ENCODE measurements at regions not wholly inside any gene's neighbourhood (a gene's known extent, or its start where the extent isn't known, plus 50 kb on each side); places are given as distances from the start of the nearest gene placed in this dataset.
"Not testable (repeated sequence)": the region's sequence is repeated elsewhere in the genome, so short reads cannot be mapped to it uniquely, and the experiment has no call there.

DNA sequence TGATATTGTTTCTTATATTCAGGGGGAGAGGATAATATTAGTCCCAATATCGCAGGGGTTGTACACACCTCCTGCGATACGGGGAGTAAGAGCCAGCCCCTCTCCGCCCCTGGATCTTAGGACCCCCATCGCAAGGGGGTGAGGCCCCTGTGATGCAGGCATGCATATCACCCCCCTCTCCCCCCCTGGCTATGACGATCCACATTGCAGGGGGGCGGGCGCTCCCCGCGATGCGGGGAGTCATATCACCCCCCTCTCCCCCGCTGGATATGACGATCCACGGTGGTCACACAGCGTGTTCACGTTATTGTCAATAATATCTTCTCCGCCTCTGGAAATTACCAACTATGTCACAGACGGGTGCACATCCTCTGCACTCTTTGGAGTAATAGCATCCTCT, 420.7 kb downstream of the DIRAS2 start:
- DNase-seq (ENCODE audit: low read depth in 4 of 4, low spot score in 2 of 4) = not testable (repeated sequence)

GRCh38 chr9:90226839-90227338, 415.7 kb downstream of the DIRAS2 start:
- DNase-seq (ENCODE audit: low read depth in 4 of 4, low spot score in 2 of 4) = peak; percentile 13 to 36 (median 14)

- not testable (repeated sequence) for DNase-seq (ENCODE audit: low read depth in 4 of 4, low spot score in 2 of 4)
Measured at GRCh38 chr9:90233081-90233480, 409.5 kb downstream of the DIRAS2 start.

GRCh38 chr9:90240541-90240940, 402.1 kb downstream of the DIRAS2 start:
- no peak for DNase-seq (ENCODE audit: low read depth in 4 of 4, low spot score in 2 of 4)

DNA sequence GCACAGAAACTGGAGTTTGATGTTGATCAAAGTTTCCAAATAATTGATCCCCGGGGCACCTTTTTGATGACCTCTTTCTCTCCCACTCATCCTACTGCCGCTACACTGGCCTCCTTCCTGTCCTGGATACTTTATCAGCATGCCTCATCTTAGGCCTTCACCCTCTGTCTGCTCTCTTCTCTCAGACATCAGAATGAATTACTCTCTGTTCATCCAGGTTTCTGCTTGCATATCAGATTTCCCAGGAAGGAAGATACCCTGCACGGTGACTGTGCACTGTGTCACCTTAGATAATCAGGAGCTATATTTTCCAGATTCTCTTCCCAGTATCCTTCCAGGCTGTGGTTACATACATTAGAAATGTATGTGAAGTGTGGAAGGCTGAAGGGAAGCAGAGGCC, 397.0 kb downstream of the DIRAS2 start:
- DNase-seq (ENCODE audit: low read depth in 4 of 4, low spot score in 2 of 4) = no peak

DNA sequence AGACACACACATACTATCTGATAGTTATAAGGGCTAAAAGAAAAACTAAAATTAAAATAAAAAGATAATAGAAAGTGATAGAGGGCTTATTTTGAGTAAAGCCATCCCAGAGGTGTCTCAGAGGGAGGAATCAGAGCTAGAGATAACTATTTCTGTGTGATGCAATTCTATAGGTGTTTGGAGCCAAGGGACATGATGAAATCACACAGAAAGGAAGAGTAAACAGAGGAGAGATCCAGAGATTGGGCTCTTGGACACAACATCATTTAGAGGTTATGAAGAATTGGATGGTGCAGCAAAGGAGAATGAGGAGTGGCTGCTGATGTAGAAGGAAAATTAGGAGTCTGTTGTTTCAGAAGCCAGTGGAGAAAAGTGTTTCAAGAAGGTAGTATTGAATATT, 393.5 kb downstream of the DIRAS2 start:
- no peak for DNase-seq (ENCODE audit: low read depth in 4 of 4, low spot score in 2 of 4)

- DNase-seq (ENCODE audit: low read depth in 4 of 4, low spot score in 2 of 4) = no peak
Measured at GRCh38 chr9:90251316-90251715, 391.3 kb downstream of the DIRAS2 start.

DNA sequence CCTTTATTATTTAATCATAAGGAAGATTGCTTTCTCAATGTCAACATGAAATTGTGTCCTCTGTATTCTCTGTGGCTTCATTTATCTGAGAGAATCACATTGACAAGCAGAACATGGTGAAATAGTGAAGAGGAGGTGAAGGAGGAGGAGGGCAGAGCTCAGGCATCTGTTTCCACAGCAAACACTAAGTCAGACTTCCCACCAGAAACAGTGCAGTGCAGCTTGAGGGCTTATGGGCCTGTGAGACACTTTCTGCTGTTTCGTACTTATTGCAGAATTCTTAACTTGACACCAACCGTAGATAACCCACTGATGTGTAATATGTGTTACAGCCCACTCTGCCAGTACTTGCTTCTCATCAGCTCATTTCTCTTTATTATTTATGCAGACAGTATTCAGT, 386.3 kb downstream of the DIRAS2 start:
- DNase-seq (ENCODE audit: low read depth in 4 of 4, low spot score in 2 of 4) = no peak

DNA sequence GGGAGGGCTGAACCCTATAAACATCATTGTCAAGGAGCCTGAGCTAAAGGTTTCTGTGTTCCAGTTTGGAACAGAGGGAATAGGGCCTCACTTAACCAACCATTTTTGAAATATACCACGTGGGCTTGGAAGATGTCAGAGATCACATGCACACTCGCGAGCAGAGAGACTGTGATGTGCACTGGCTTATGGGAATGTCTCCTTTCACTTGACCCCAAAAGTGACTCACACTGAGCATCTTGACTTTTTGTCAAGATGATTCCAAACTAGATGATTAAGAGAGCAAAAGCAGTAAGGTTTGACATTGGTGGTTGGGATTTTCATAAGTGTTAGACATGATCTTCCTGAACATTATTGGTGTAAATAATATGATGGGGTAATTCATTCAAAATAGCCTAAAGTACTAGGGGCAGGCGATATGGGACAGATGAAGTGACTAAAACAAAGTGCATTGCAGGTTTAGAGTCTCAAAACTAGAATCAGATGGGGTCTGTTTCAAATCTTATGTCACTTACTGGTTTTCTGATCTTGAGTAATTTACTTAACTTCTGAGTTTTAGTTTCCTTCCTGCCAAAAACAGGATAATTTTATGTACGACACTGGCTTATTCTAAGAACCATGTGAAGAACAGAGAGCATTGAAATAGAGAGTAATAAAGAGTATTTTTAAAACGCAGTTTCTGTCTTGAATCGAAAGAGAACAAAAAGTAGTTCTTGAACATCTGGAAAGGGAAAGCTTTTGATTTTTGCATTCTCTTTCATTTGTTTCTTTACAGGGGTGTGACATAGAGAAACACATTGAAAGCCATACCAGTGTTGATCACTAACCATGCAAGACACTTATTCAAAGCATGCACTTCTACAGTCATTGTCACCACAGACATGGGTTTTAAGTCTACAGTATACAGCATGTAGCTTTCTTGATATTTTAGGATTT, 383.0 kb downstream of the DIRAS2 start:
- no peak for DNase-seq (ENCODE audit: low read depth in 4 of 4, low spot score in 2 of 4)

DNA sequence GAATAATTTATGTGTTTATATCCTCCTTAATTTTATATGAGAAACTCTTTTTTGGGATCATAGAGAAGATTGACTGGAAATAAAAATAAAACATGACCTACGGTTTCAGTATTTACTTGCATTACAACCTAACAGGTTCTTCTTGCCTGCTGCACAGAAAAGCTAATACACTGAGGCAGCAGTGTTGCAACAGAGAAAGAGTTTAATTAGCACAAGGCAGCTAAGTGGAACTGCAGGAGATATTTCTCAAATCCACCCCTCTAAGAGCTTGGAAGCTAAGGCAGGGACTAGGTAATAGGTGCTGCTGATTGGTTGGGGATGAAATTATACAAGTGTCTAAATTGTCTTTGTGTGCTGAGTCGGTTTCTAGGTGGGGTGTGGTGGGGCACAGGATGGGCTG, 380.9 kb downstream of the DIRAS2 start:
- DNase-seq (ENCODE audit: low read depth in 4 of 4, low spot score in 2 of 4) = no peak

- no peak for DNase-seq (ENCODE audit: low read depth in 4 of 4, low spot score in 2 of 4)
Measured at GRCh38 chr9:90268613-90269012, 374.0 kb downstream of the DIRAS2 start.

DNA sequence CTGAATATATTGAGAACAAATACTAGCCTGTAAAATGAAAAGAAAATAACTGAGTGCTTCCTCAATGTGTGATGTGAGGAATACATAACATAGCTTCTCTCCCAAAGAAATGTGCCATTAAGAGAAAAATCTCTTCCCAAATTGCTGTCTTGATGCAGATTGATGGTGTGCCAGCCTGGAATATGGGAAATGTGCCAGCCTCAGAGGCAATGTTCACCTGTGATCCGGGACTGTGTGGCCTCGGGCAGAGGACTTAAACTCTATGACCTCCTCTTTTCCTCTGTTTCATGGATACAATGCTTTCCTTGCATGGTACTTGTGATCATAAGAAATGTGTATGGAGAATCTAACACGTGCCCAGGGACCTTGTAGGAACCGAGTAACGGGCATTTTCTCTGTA, 370.9 kb downstream of the DIRAS2 start:
- DNase-seq (ENCODE audit: low read depth in 4 of 4, low spot score in 2 of 4) = no peak

GRCh38 chr9:90274725-90275124, 367.9 kb downstream of the DIRAS2 start:
- no peak for DNase-seq (ENCODE audit: low read depth in 4 of 4, low spot score in 2 of 4)

- DNase-seq (ENCODE audit: low read depth in 4 of 4, low spot score in 2 of 4) = no peak
Measured at GRCh38 chr9:90285946-90286345, 356.7 kb downstream of the DIRAS2 start.

- DNase-seq (ENCODE audit: low read depth in 4 of 4, low spot score in 2 of 4) = no peak
Measured at GRCh38 chr9:90287567-90288274, 354.9 kb downstream of the DIRAS2 start.

GRCh38 chr9:90288275-90288639, 354.4 kb downstream of the DIRAS2 start:
- no peak for DNase-seq (ENCODE audit: low read depth in 4 of 4, low spot score in 2 of 4)

GRCh38 chr9:90290716-90291485, 351.7 kb downstream of the DIRAS2 start:
- no peak for DNase-seq (ENCODE audit: low read depth in 4 of 4, low spot score in 2 of 4)

DNA sequence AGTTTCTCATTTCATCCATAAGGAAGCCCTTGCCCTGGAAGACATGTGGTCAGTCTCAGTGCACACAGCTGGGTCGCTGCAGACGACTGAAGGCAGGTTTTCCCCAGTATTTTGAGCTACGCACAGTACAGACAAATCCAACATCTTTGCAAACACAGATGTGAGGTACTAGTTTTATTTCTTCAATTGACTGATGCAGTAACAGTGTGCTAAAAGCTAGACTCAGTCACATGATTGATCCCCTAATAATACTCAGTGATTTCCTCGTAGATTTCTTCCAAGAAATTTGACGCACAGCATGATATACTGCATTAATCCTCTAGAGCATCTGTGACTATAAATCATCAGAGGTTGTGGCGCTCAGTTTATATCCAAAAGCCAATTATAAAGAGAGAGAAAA, 346.1 kb downstream of the DIRAS2 start:
- no peak for DNase-seq (ENCODE audit: low read depth in 4 of 4, low spot score in 2 of 4)

DNA sequence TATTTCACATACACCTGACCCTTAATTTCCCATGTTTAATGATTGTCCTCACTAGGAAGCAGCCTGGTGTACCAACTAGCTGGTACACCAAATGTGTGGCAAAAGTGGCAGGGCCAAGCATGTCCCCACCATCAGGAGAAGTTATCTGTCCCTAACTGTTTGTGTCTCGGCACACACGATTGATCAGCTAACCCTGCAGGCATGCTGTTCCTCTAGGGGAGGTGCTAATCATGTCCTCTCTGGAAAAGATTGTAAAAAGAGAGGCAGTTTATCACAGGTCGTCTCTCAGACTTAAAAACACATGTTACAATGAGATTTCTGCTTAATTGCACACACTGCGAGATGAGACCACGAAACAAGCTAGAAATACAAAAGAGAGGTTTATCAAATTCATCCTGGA, 342.7 kb downstream of the DIRAS2 start:
- DNase-seq (ENCODE audit: low read depth in 4 of 4, low spot score in 2 of 4) = no peak

- no peak for DNase-seq (ENCODE audit: low read depth in 4 of 4, low spot score in 2 of 4)
Measured at GRCh38 chr9:90300611-90301276, 341.9 kb downstream of the DIRAS2 start.

DNA sequence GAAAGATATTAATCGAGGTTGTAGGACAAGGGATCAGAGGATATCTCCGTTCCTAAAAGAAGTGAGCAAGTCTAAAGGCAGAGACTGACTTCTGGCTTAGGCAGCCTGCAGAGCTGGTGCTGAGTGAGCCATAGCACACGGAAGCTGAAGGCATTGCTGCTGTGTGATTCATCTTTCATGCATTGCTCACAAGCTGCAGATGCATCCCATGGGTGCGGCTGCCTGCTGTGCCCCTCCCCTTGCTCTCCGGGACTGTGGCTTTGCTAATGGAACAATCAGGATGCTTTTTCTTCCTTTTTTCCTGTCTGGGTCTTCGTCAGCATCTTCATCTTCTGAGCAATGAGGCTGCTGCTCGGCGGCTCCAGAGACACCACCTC, 341.4 kb downstream of the DIRAS2 start:
- no peak for DNase-seq (ENCODE audit: low read depth in 4 of 4, low spot score in 2 of 4)
